ENCODE measurements at regions not wholly inside any gene's neighbourhood (a gene's known extent, or its start where the extent isn't known, plus 50 kb on each side); places are given as distances from the start of the nearest gene placed in this dataset.

GRCh38 chr3:153957421-153957820, 163.8 kb upstream of the ARHGEF26 start:
- H3K23ac ChIP-seq (ENCODE audit: low read length), result no peak overlapping the region
- H2BK12ac ChIP-seq (ENCODE audit: low read length), result no peak overlapping the region
- no peaks in the 10 kb centered on the region for H3K9me3 ChIP-seq (ENCODE audit: insufficient read depth, low read depth, low read length)
- no peaks in the 10 kb centered on the region for H3K4me1 ChIP-seq (ENCODE audit: control insufficient read depth in 1 of 2, insufficient read depth in 2 of 2, low read length in 2 of 2)
- no peak overlapping the region for H3K4me2 ChIP-seq (ENCODE audit: low read length)
- no peak overlapping the region for H3K27ac ChIP-seq (ENCODE audit: low read depth, low read length)
- H3K36me3 ChIP-seq (ENCODE audit: control insufficient read depth in 1 of 2, insufficient read depth in 2 of 2, low read length in 2 of 2), result no peaks in the 10 kb centered on the region
- no CpG with 5 or more reads among the region's 1 CpG for WGBS (ENCODE audit: extremely low coverage, insufficient coverage, insufficient read length)
- no peak overlapping the region for H3K14ac ChIP-seq (ENCODE audit: low read length)
- H4K12ac ChIP-seq (ENCODE audit: low read depth, low read length), result no peak overlapping the region
- peak in 1 of 2 donors; percentile 15 for DNase-seq
- H3K79me2 ChIP-seq (ENCODE audit: control insufficient read depth, insufficient read depth, low read length, poor library complexity), result no peaks in the 10 kb centered on the region
- H3K18ac ChIP-seq (ENCODE audit: low read length), result no peak overlapping the region
- no peak overlapping the region for H2AK5ac ChIP-seq (ENCODE audit: low read length)
- H3K9ac ChIP-seq (ENCODE audit: low read length), result no peak overlapping the region
- H3K4me3 ChIP-seq (ENCODE audit: low read depth, low read length), result no peak overlapping the region
- H2BK5ac ChIP-seq (ENCODE audit: low read depth, low read length, poor library complexity), result no peak overlapping the region
- no peaks in the 10 kb centered on the region for H3K79me1 ChIP-seq (ENCODE audit: low read length)
- no peaks in the 10 kb centered on the region for H3K27me3 ChIP-seq (ENCODE audit: insufficient read depth, low read length)
- no peak overlapping the region for H2BK120ac ChIP-seq (ENCODE audit: insufficient read depth, low read length, poor library complexity)
- no peak overlapping the region for H4K8ac ChIP-seq (ENCODE audit: low read depth, low read length)
- H4K91ac ChIP-seq (ENCODE audit: low read depth, low read length), result no peak overlapping the region
- no peak overlapping the region for H3K4ac ChIP-seq (ENCODE audit: low read depth, low read length)
- H2AFZ ChIP-seq (ENCODE audit: insufficient read depth, low read length, poor library complexity), result no peak overlapping the region

- Histone ChIP-seq H3K4me1 (ENCODE audit: control insufficient read depth in 1 of 2, insufficient read depth in 2 of 2, low read length in 2 of 2) (no peaks in the 10 kb centered on the region), H3K9ac (ENCODE audit: low read length) (no peak overlapping the region), H3K79me1 (ENCODE audit: low read length) (no peaks in the 10 kb centered on the region), H3K36me3 (ENCODE audit: control insufficient read depth in 1 of 2, insufficient read depth in 2 of 2, low read length in 2 of 2) (no peaks in the 10 kb centered on the region), H2AFZ (ENCODE audit: insufficient read depth, low read length, poor library complexity) (no peak overlapping the region), H4K8ac (ENCODE audit: low read depth, low read length) (no peak overlapping the region), H3K14ac (ENCODE audit: low read length) (no peak overlapping the region), H4K12ac (ENCODE audit: low read depth, low read length) (no peak overlapping the region), H3K27me3 (ENCODE audit: insufficient read depth, low read length) (no peaks in the 10 kb centered on the region), H2BK12ac (ENCODE audit: low read length) (no peak overlapping the region), H2BK120ac (ENCODE audit: insufficient read depth, low read length, poor library complexity) (no peak overlapping the region), H3K4me3 (ENCODE audit: low read depth, low read length) (no peak overlapping the region), H2AK5ac (ENCODE audit: low read length) (no peak overlapping the region), H3K23ac (ENCODE audit: low read length) (no peak overlapping the region), H3K4ac (ENCODE audit: low read depth, low read length) (no peak overlapping the region), H3K27ac (ENCODE audit: low read depth, low read length) (no peak overlapping the region), H3K9me3 (ENCODE audit: insufficient read depth, low read depth, low read length) (no peaks in the 10 kb centered on the region), H4K91ac (ENCODE audit: low read depth, low read length) (no peak overlapping the region), H3K79me2 (ENCODE audit: control insufficient read depth, insufficient read depth, low read length, poor library complexity) (no peaks in the 10 kb centered on the region), H2BK5ac (ENCODE audit: low read depth, low read length, poor library complexity) (no peak overlapping the region), H3K4me2 (ENCODE audit: low read length) (no peak overlapping the region), H3K18ac (ENCODE audit: low read length) (no peak overlapping the region)
- no CpG with 5 or more reads among the region's 9 CpGs for WGBS (ENCODE audit: extremely low coverage, insufficient coverage, insufficient read length)
- DNase-seq, result peak; percentile 11 to 41
These were observed 162.3 kb upstream of the ARHGEF26 start for GRCh38 chr3:153958635-153959595.

- no peak for DNase-seq
- Histone ChIP-seq H3K4me1 (ENCODE audit: control insufficient read depth in 1 of 2, insufficient read depth in 2 of 2, low read length in 2 of 2) (no peaks in the 10 kb centered on the region), H3K79me1 (ENCODE audit: low read length) (no peaks in the 10 kb centered on the region), H3K14ac (ENCODE audit: low read length) (no peak overlapping the region), H4K8ac (ENCODE audit: low read depth, low read length) (no peak overlapping the region), H3K18ac (ENCODE audit: low read length) (no peak overlapping the region), H3K9me3 (ENCODE audit: insufficient read depth, low read depth, low read length) (no peaks in the 10 kb centered on the region), H2BK12ac (ENCODE audit: low read length) (no peak overlapping the region), H2BK5ac (ENCODE audit: low read depth, low read length, poor library complexity) (no peak overlapping the region), H4K91ac (ENCODE audit: low read depth, low read length) (no peak overlapping the region), H3K4me3 (ENCODE audit: low read depth, low read length) (no peak overlapping the region), H3K36me3 (ENCODE audit: control insufficient read depth in 1 of 2, insufficient read depth in 2 of 2, low read length in 2 of 2) (no peaks in the 10 kb centered on the region), H3K79me2 (ENCODE audit: control insufficient read depth, insufficient read depth, low read length, poor library complexity) (no peaks in the 10 kb centered on the region), H3K27ac (ENCODE audit: low read depth, low read length) (no peak overlapping the region), H4K12ac (ENCODE audit: low read depth, low read length) (no peak overlapping the region), H3K27me3 (ENCODE audit: insufficient read depth, low read length) (no peaks in the 10 kb centered on the region), H3K4me2 (ENCODE audit: low read length) (no peak overlapping the region), H3K23ac (ENCODE audit: low read length) (no peak overlapping the region), H2BK120ac (ENCODE audit: insufficient read depth, low read length, poor library complexity) (no peak overlapping the region), H3K9ac (ENCODE audit: low read length) (no peak overlapping the region), H2AFZ (ENCODE audit: insufficient read depth, low read length, poor library complexity) (no peak overlapping the region), H3K4ac (ENCODE audit: low read depth, low read length) (no peak overlapping the region), H2AK5ac (ENCODE audit: low read length) (no peak overlapping the region)
- WGBS (ENCODE audit: extremely low coverage, insufficient coverage, insufficient read length), result no CpG with 5 or more reads among the region's 3 CpGs
These were observed 160.6 kb upstream of the ARHGEF26 start for GRCh38 chr3:153960458-153961074.

GRCh38 chr3:153961494-153961893, 159.7 kb upstream of the ARHGEF26 start:
- DNase-seq, result no peak
- no peaks in the 10 kb centered on the region for H3K9me3 ChIP-seq (ENCODE audit: insufficient read depth, low read depth, low read length)
- no peak overlapping the region for H2AK5ac ChIP-seq (ENCODE audit: low read length)
- H3K18ac ChIP-seq (ENCODE audit: low read length), result no peak overlapping the region
- no peak overlapping the region for H3K9ac ChIP-seq (ENCODE audit: low read length)
- H3K4ac ChIP-seq (ENCODE audit: low read depth, low read length), result no peak overlapping the region
- no peaks in the 10 kb centered on the region for H3K27me3 ChIP-seq (ENCODE audit: insufficient read depth, low read length)
- no peak overlapping the region for H3K4me3 ChIP-seq (ENCODE audit: low read depth, low read length)
- no peaks in the 10 kb centered on the region for H3K79me2 ChIP-seq (ENCODE audit: control insufficient read depth, insufficient read depth, low read length, poor library complexity)
- H2AFZ ChIP-seq (ENCODE audit: insufficient read depth, low read length, poor library complexity), result no peak overlapping the region
- H3K23ac ChIP-seq (ENCODE audit: low read length), result no peak overlapping the region
- no peak overlapping the region for H4K8ac ChIP-seq (ENCODE audit: low read depth, low read length)
- no peak overlapping the region for H4K12ac ChIP-seq (ENCODE audit: low read depth, low read length)
- H2BK5ac ChIP-seq (ENCODE audit: low read depth, low read length, poor library complexity), result no peak overlapping the region
- H3K27ac ChIP-seq (ENCODE audit: low read depth, low read length), result no peak overlapping the region
- no peaks in the 10 kb centered on the region for H3K36me3 ChIP-seq (ENCODE audit: control insufficient read depth in 1 of 2, insufficient read depth in 2 of 2, low read length in 2 of 2)
- no peak overlapping the region for H3K4me2 ChIP-seq (ENCODE audit: low read length)
- no peak overlapping the region for H4K91ac ChIP-seq (ENCODE audit: low read depth, low read length)
- no peaks in the 10 kb centered on the region for H3K79me1 ChIP-seq (ENCODE audit: low read length)
- no CpG with 5 or more reads among the region's 3 CpGs for WGBS (ENCODE audit: extremely low coverage, insufficient coverage, insufficient read length)
- H3K14ac ChIP-seq (ENCODE audit: low read length), result no peak overlapping the region
- no peaks in the 10 kb centered on the region for H3K4me1 ChIP-seq (ENCODE audit: control insufficient read depth in 1 of 2, insufficient read depth in 2 of 2, low read length in 2 of 2)
- no peak overlapping the region for H2BK12ac ChIP-seq (ENCODE audit: low read length)
- no peak overlapping the region for H2BK120ac ChIP-seq (ENCODE audit: insufficient read depth, low read length, poor library complexity)

All from trophoblast cell (in vitro differentiated cells and primary cell).